ENCODE measurements at regions not wholly inside any gene's neighbourhood (a gene's known extent, or its start where the extent isn't known, plus 50 kb on each side); places are given as distances from the start of the nearest gene placed in this dataset.

- no peak for TF ChIP-seq CTCF (IDR thresholded peaks at IDR 0.05)
- TF ChIP-seq EZH2 (IDR thresholded peaks at IDR 0.05; ENCODE audit: borderline replicate concordance, insufficient read depth, low read depth, low read length, poor library complexity, severe bottlenecking): no peak
Measured at GRCh38 chr6:84866715-84867114, 102.3 kb upstream of the TBX18 start.

Data from B cell (primary cell).